T-helper 1 cell (primary cell): ENCODE measurements at regions not wholly inside any gene's neighbourhood (a gene's known extent, or its start where the extent isn't known, plus 50 kb on each side); places are given as distances from the start of the nearest gene placed in this dataset.
"Not testable (repeated sequence)": the region's sequence is repeated elsewhere in the genome, so short reads cannot be mapped to it uniquely, and the experiment has no call there.

ENCODE experiments used
- DNase-seq, 5 donors: peaks; one replicate each; pipeline ENCODE4 v3.0.0-alpha.2; 2012 to 2020

GRCh38 chr4:101669832-101670188 lies 120.7 kb upstream of the BANK1 start:
- DNase-seq: no peak

GRCh38 chr4:101669138-101669831 lies 121.2 kb upstream of the BANK1 start:
- no peak for DNase-seq

- DNase-seq: no peak
Measured at GRCh38 chr4:101667348-101667747, 123.2 kb upstream of the BANK1 start.

GRCh38 chr4:101660607-101661006 lies 129.9 kb upstream of the BANK1 start:
- DNase-seq: no peak

- DNase-seq: no peak
Measured at GRCh38 chr4:101655857-101656256, 134.7 kb upstream of the BANK1 start.

GRCh38 chr4:101655005-101655404 lies 135.5 kb upstream of the BANK1 start:
- DNase-seq: no peak

- DNase-seq: no peak
Measured at GRCh38 chr4:101651778-101652177, 138.8 kb upstream of the BANK1 start.

GRCh38 chr4:101649790-101650515 lies 140.6 kb upstream of the BANK1 start:
- DNase-seq: no peak

GRCh38 chr4:101647710-101648034 lies 142.9 kb upstream of the BANK1 start:
- DNase-seq: no peak

GRCh38 chr4:101644516-101644915 lies 146.0 kb upstream of the BANK1 start:
- DNase-seq: no peak

GRCh38 chr4:101643186-101643837 lies 147.2 kb upstream of the BANK1 start:
- DNase-seq: no peak

GRCh38 chr4:101632766-101633165 lies 157.8 kb upstream of the BANK1 start:
- DNase-seq: not testable (repeated sequence)

- DNase-seq: no peak
Measured at GRCh38 chr4:101630319-101630986, 160.1 kb upstream of the BANK1 start.

GRCh38 chr4:101621120-101621519 lies 169.4 kb upstream of the BANK1 start:
- no peak for DNase-seq

- no peak for DNase-seq
Measured at GRCh38 chr4:101615652-101616051, 174.9 kb upstream of the BANK1 start.

- DNase-seq: not testable (repeated sequence)
Measured at GRCh38 chr4:101606989-101607388, 183.5 kb upstream of the BANK1 start.

GRCh38 chr4:101604976-101605375 lies 185.6 kb upstream of the BANK1 start:
- no peak for DNase-seq

GRCh38 chr4:101600287-101600686 lies 190.2 kb upstream of the BANK1 start:
- DNase-seq: no peak

GRCh38 chr4:101599620-101600019 lies 190.9 kb upstream of the BANK1 start:
- no peak for DNase-seq

- DNase-seq: peak in 4 of 5 donors; percentile 4 to 17 (median 10)
Measured at GRCh38 chr4:101596781-101597552, 193.6 kb upstream of the BANK1 start.

GRCh38 chr4:101594588-101594987 lies 195.9 kb upstream of the BANK1 start:
- no peak for DNase-seq

- DNase-seq: no peak
Measured at GRCh38 chr4:101593666-101594065, 196.9 kb upstream of the BANK1 start.

- DNase-seq: no peak
Measured at GRCh38 chr4:101584306-101584705, 206.2 kb upstream of the BANK1 start.
